ENCODE measurements at regions not wholly inside any gene's neighbourhood (a gene's known extent, or its start where the extent isn't known, plus 50 kb on each side); places are given as distances from the start of the nearest gene placed in this dataset.

GRCh38 chr3:1528621-1529020, 435.8 kb downstream of the CNTN6 start:
- no peak for TF ChIP-seq CTCF (conservative IDR thresholded peaks at IDR 0.05)
- peak overlapping the region; percentile 78 for H3K27ac ChIP-seq

GRCh38 chr3:1529676-1530075, 436.9 kb downstream of the CNTN6 start:
- no peak for TF ChIP-seq CTCF (conservative IDR thresholded peaks at IDR 0.05)
- H3K27ac ChIP-seq = peak overlapping the region; percentile 78

- no peak for TF ChIP-seq CTCF (conservative IDR thresholded peaks at IDR 0.05)
- H3K27ac ChIP-seq = peak overlapping the region; percentile 78
These were observed 439.2 kb downstream of the CNTN6 start for GRCh38 chr3:1531981-1532380.

- TF ChIP-seq CTCF (conservative IDR thresholded peaks at IDR 0.05) = no peak
- H3K27ac ChIP-seq = peak overlapping the region; percentile 78
These were observed 440.2 kb downstream of the CNTN6 start for GRCh38 chr3:1532935-1533606.

- peak overlapping the region; percentile 78 for H3K27ac ChIP-seq
- TF ChIP-seq CTCF (conservative IDR thresholded peaks at IDR 0.05) = no peak
These were observed 440.9 kb downstream of the CNTN6 start for GRCh38 chr3:1533763-1534162.

- peak overlapping the region; percentile 78 for H3K27ac ChIP-seq
- no peak for TF ChIP-seq CTCF (conservative IDR thresholded peaks at IDR 0.05)
These were observed 441.4 kb downstream of the CNTN6 start for GRCh38 chr3:1534252-1534651.

GRCh38 chr3:1535361-1535760, 442.5 kb downstream of the CNTN6 start:
- TF ChIP-seq CTCF (conservative IDR thresholded peaks at IDR 0.05) = no peak
- H3K27ac ChIP-seq = no peak overlapping the region

All from VCaP (cell line).